NCI-H2081 treated with DMSO at 0.1 percent for 48 hours (cell line): ENCODE measurements at regions not wholly inside any gene's neighbourhood (a gene's known extent, or its start where the extent isn't known, plus 50 kb on each side); places are given as distances from the start of the nearest gene placed in this dataset.
"Not testable (repeated sequence)": the region's sequence is repeated elsewhere in the genome, so short reads cannot be mapped to it uniquely, and the experiment has no call there.

Experiments used
- DNase-seq: peaks from one replicate; lab custom pipeline; 2025; lab: John Stamatoyannopoulos, UW

- no peak for DNase-seq
Observed at GRCh38 chr9:87333802-87334201, 163.9 kb upstream of the DAPK1 start.

GRCh38 chr9:87334366-87334765 is 163.3 kb upstream of the DAPK1 start:
- DNase-seq: no peak

GRCh38 chr9:87336407-87336806 is 161.3 kb upstream of the DAPK1 start:
- no peak for DNase-seq

- peak; percentile 33 for DNase-seq
Observed at GRCh38 chr9:87336914-87337333, 160.7 kb upstream of the DAPK1 start.

- no peak for DNase-seq
Observed at GRCh38 chr9:87337335-87338087, 160.2 kb upstream of the DAPK1 start.

GRCh38 chr9:87338088-87338989 is 159.3 kb upstream of the DAPK1 start:
- DNase-seq: no peak

- no peak for DNase-seq
Observed at GRCh38 chr9:87340391-87340790, 157.3 kb upstream of the DAPK1 start.

- DNase-seq: no peak
Observed at GRCh38 chr9:87342743-87343142, 154.9 kb upstream of the DAPK1 start.

GRCh38 chr9:87343816-87344430 is 153.7 kb upstream of the DAPK1 start:
- DNase-seq: no peak

- DNase-seq: no peak
Observed at GRCh38 chr9:87346061-87346665, 151.5 kb upstream of the DAPK1 start.

GRCh38 chr9:87350915-87351314 is 146.8 kb upstream of the DAPK1 start:
- DNase-seq: no peak

- no peak for DNase-seq
Observed at GRCh38 chr9:87353301-87353700, 144.4 kb upstream of the DAPK1 start.

- DNase-seq: no peak
Observed at GRCh38 chr9:87354147-87354546, 143.5 kb upstream of the DAPK1 start.

- DNase-seq: no peak
Observed at GRCh38 chr9:87357600-87357999, 140.1 kb upstream of the DAPK1 start.

- DNase-seq: no peak
Observed at GRCh38 chr9:87359264-87359663, 138.4 kb upstream of the DAPK1 start.

- no peak for DNase-seq
Observed at GRCh38 chr9:87359958-87360601, 137.6 kb upstream of the DAPK1 start.

GRCh38 chr9:87370049-87370685 is 127.5 kb upstream of the DAPK1 start:
- DNase-seq: no peak

- DNase-seq: no peak
Observed at GRCh38 chr9:87371795-87372355, 125.8 kb upstream of the DAPK1 start.

- no peak for DNase-seq
Observed at GRCh38 chr9:87372356-87372851, 125.3 kb upstream of the DAPK1 start.

- not testable (repeated sequence) for DNase-seq
Observed at GRCh38 chr9:87374023-87374919, 123.4 kb upstream of the DAPK1 start.
